ENCODE measurements at regions not wholly inside any gene's neighbourhood (a gene's known extent, or its start where the extent isn't known, plus 50 kb on each side); places are given as distances from the start of the nearest gene placed in this dataset.
"Not testable (repeated sequence)": the region's sequence is repeated elsewhere in the genome, so short reads cannot be mapped to it uniquely, and the experiment has no call there.

DNA sequence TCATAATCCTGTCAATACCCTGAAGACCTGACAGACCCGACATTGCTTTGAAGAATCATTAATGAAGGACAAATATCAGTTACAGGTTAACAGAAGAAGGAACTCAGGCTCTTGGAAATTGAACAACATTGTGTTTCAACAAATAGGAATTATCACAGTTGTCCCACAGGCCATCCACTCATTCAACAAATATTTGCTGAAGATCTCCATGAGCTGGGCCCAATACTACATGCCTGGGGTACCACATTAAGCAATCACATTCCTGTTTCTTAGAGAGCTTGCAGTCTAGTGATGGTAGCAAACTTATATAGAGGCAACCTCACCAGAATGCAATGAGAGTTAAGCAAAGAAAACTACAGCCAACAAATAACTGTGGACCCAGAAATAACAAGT, 671.6 kb upstream of the ACVR2A start:
- no peak for DNase-seq

DNA sequence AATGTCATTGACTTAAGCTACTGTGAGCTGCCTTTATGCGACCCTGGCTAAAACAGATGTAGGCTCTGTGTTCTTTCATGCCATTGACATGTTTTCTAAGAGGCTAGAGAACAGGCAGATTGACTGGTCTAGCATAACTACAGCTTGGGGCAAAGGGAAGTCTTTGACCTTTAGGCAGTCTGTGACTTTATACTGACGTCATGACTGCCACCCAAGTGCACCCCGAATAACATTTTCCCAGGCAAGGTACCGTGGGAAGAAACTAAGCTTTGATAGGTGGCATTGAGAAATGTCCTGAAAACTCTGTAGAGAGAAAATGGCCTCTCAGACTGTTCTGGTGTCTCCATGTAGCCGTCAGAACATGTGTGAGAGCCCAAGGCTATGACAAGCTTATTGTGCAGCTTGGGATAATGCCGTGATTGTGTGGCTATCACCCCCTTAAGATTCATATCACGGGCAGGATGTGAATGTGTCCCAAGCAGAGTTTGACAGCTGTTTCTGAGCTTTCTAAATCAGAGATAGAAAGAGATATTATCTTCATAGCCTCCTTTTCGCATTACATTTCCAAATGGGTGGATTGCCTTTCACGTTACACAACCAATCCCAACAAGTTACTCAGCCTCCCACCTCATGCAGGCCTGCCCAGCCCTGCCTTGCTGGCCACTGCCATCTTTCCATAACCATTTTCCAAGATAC, 672.2 kb upstream of the ACVR2A start:
- no peak for DNase-seq

GRCh38 chr2:147171941-147172340, 672.9 kb upstream of the ACVR2A start:
- DNase-seq: no peak

GRCh38 chr2:147170932-147171331, 673.9 kb upstream of the ACVR2A start:
- no peak for DNase-seq

- DNase-seq: no peak
These were observed 679.0 kb upstream of the ACVR2A start for GRCh38 chr2:147165697-147166382.

GRCh38 chr2:147164563-147164962, 680.3 kb upstream of the ACVR2A start:
- no peak for DNase-seq

- DNase-seq: no peak
These were observed 683.1 kb upstream of the ACVR2A start for GRCh38 chr2:147161746-147162145.

GRCh38 chr2:147156970-147157369, 687.9 kb upstream of the ACVR2A start:
- no peak for DNase-seq

- DNase-seq: no peak
These were observed 694.6 kb upstream of the ACVR2A start for GRCh38 chr2:147150241-147150635.

- DNase-seq: no peak
These were observed 695.1 kb upstream of the ACVR2A start for GRCh38 chr2:147149575-147150240.

DNA sequence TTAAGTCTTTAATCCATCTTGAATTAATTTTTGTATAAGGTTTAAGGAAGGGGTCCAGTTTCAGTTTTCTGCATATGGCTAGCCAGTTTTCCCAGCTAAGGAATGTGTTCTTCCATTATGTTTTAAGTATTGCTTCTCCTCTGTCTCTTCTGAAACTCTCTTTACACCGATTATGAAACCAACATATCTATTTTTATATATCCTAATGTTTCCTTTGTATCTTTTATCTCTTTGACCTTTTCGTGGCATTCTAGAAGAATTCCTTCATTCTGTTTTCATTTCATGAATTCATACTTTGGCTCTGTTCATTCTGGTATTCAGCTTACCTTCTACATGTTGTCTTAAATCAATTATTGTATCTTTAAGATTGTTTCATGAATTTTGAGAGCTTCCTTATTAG, 697.0 kb upstream of the ACVR2A start:
- DNase-seq: no peak

DNA sequence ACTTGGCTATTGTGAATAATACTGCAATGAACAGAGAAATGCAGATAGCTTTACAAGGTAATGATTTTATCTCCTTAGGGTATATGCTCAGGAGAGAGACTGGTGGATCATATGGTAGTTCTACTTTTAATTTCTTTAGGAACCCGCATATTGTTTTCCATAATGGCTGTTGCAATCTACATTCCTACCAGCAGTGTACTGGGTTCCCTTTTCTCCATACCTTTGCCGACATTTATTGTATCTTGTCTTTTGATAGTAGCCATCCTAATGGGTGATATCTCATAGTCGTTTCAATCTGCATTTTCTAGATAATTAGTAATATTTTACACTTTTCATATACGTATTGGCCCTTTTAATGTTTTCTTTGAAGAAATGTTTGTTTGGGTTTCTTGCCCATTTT, 702.9 kb upstream of the ACVR2A start:
- DNase-seq: no peak

- not testable (repeated sequence) for DNase-seq
These were observed 705.1 kb upstream of the ACVR2A start for GRCh38 chr2:147139732-147140131.

DNA sequence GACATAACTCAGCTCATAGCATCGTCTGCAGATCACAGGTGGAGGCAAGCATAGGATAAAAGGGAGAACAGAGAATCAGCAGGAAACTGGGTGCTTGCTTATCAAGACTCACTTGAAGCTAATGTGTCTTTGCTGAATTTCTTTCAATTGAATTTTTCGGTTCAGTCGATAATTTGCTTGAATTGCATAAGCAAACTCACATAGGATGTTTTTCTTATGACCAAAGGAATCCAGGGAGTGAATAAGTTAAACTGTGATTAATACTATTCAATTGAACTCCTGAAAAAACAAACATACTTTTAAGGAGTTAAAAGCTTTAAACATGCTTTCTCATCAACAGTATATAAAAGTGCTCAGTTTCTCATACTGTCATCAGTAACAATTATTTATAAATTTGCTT, 707.1 kb upstream of the ACVR2A start:
- DNase-seq: no peak

DNA sequence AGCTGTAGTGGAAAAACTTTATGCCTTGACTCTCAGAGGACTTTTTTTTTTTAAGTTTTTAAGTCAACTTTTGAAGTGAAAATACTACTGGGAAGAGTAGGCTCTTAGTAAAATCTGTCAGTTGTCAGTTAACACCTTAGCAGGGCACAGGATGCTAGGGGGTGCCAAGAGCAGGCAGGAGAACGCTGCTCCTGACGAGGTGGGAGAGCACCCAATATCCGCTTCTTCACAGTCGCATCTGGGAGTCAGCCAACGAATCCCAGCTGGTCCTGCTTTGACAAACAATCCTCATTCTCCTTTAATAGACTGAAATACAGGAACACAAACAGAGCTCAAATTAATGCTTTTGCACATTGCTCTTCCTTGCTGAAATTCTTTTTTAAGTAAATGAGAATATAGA, 709.5 kb upstream of the ACVR2A start:
- no peak for DNase-seq

DNA sequence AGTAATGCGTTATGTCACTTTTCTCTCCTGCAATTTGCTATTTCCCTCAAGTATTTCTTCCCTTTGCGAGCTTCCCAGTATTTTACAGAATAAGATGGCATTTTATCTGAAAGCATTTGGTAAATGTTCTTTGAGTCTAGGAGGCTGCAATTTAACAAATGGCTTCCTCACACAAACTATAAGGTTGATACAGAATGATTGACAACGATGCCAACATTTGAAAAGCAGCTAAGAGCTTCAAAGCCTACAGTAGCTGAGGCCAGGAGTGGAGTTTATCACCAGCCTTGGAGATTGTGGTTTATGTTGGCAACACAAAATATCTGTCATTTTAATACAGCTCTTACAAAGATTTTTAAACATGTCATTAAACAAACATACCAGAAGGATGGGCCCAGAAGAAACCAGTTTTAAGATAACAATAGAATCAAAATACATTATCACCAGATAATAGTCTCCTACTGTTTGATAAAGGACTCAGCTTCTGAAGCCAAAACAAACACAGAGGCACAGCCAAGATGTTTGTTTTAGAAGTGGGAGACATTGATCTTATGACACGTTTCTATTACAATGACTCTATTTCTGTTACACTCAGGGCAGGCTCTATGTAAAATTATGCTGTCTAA, 711.4 kb upstream of the ACVR2A start:
- no peak for DNase-seq

GRCh38 chr2:147125145-147125544, 719.7 kb upstream of the ACVR2A start:
- no peak for DNase-seq

GRCh38 chr2:147122944-147123343, 721.9 kb upstream of the ACVR2A start:
- no peak for DNase-seq

DNA sequence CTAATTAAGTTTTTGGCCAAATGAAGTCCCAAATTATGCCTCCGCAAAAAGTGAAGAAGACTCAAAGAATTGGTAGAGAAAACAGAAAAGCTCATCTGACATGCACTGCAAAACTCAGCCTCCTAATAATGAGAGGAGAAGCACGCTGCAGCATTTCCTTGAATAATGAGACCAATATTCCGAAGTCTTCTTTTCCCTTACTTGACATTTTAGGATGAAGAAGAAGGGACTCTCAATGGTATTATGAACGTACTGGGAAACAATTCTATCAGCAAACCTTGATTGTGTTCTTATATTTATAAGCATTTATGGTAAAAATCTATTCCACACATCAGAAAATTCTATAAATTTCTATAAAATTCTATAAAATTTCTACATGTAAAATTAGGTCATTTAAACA, 733.9 kb upstream of the ACVR2A start:
- no peak for DNase-seq

- DNase-seq: no peak
These were observed 734.5 kb upstream of the ACVR2A start for GRCh38 chr2:147110317-147110716.

- no peak for DNase-seq
These were observed 735.5 kb upstream of the ACVR2A start for GRCh38 chr2:147109291-147109690.

DNA sequence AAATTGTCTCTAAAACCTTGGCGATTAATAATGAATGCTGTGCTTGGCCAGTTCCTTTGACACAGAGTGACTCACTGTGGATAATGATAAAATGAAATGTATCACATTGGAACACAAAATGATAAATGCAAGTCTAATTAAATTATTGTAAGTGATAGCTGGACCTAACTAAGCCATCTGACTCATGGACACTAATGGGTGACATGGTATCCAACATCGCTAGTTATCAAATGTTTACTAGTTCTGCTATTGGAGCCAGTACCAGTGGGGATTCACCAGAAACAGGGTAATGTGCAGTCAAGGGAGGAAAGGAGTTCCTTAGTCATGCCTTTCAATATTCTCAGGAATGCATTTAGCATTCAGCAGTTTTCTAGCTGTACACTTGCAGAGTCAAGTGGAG, 736.3 kb upstream of the ACVR2A start:
- no peak for DNase-seq

- no peak for DNase-seq
These were observed 742.7 kb upstream of the ACVR2A start for GRCh38 chr2:147101941-147102790.
